ENCODE measurements at regions not wholly inside any gene's neighbourhood (a gene's known extent, or its start where the extent isn't known, plus 50 kb on each side); places are given as distances from the start of the nearest gene placed in this dataset.

- Mint-ChIP-seq H3K4me3 (no peak overlapping the region), H3K36me3 (no peaks in the 10 kb centered on the region), H3K27ac (no peak overlapping the region), H3K9me3 (no peaks in the 10 kb centered on the region), H3K4me1 (no peaks in the 10 kb centered on the region), H3K27me3 (peaks cover 3% of the 10 kb centered on the region)
Observed at GRCh38 chr2:118634876-118635275, 212.6 kb downstream of the EN1 start.

GRCh38 chr2:118633371-118634018 is 214.0 kb downstream of the EN1 start:
- Mint-ChIP-seq H3K36me3 (no peaks in the 10 kb centered on the region), H3K4me3 (no peak overlapping the region), H3K27me3 (peaks cover 3% of the 10 kb centered on the region), H3K4me1 (no peaks in the 10 kb centered on the region), H3K27ac (no peak overlapping the region), H3K9me3 (no peaks in the 10 kb centered on the region)

GRCh38 chr2:118632921-118633320 is 214.5 kb downstream of the EN1 start:
- no peaks in the 10 kb centered on the region for H3K36me3 Mint-ChIP-seq
- H3K27me3 Mint-ChIP-seq, result peaks cover 3% of the 10 kb centered on the region
- H3K27ac Mint-ChIP-seq, result no peak overlapping the region
- H3K4me1 Mint-ChIP-seq, result no peaks in the 10 kb centered on the region
- no peaks in the 10 kb centered on the region for H3K9me3 Mint-ChIP-seq
- H3K4me3 Mint-ChIP-seq, result no peak overlapping the region

- Mint-ChIP-seq H3K4me3 (no peak overlapping the region), H3K27ac (no peak overlapping the region), H3K9me3 (no peaks in the 10 kb centered on the region), H3K36me3 (no peaks in the 10 kb centered on the region), H3K4me1 (no peaks in the 10 kb centered on the region), H3K27me3 (peaks cover 3% of the 10 kb centered on the region)
Observed at GRCh38 chr2:118627156-118627555, 220.3 kb downstream of the EN1 start.

DNA sequence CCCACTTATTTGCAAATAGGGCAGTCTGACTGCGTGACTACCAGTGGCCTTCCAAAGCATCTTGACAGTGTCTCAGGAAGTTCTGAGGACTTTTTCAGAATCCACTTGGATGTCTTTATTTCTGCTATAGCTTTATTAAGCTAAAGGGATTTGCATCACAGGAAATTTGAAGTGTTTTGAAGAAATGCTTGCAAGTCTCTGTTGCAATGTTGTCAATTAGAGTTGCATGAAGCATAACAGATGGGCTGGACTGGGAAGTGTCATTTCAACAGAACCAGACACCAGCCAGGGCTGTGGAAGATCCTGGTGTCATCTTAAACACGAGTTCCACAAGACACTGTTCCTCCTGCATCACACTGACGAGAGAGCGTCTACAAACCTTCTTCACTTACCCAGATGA is 224.5 kb downstream of the EN1 start:
- no peaks in the 10 kb centered on the region for H3K4me1 Mint-ChIP-seq
- H3K27ac Mint-ChIP-seq, result no peak overlapping the region
- H3K4me3 Mint-ChIP-seq, result no peak overlapping the region

GRCh38 chr2:118622108-118622507 is 225.3 kb downstream of the EN1 start:
- Mint-ChIP-seq H3K27me3 (peaks cover 6% of the 10 kb centered on the region), H3K4me3 (no peak overlapping the region), H3K27ac (no peak overlapping the region), H3K36me3 (no peaks in the 10 kb centered on the region), H3K9me3 (no peaks in the 10 kb centered on the region), H3K4me1 (no peaks in the 10 kb centered on the region)

More for the DNA sequence above, 224.5 kb downstream of the EN1 start:
- H3K9me3 Mint-ChIP-seq, result no peaks in the 10 kb centered on the region
- H3K36me3 Mint-ChIP-seq, result no peaks in the 10 kb centered on the region
- H3K27me3 Mint-ChIP-seq, result peaks cover 6% of the 10 kb centered on the region

DNA sequence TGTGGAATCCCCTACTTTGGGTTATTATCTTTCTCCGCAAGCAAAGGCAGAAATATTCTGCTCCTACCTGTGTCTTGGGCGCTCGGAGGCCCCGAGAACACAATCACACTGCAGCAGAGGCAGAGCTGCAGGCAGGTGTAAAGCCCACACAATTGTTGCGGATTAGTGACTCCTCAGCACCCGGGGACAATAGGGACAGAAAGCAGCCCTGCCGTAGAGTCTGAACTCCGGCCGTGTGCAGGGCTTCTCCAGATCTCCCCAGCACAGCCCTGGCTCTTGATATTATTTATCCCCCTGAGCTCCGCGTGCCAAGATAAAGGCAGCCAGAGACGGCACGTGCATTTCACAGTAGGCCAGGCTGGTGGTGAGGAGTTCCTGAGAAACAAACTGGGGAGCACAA is 229.2 kb downstream of the EN1 start:
- Mint-ChIP-seq H3K4me3 (no peak overlapping the region), H3K9me3 (no peaks in the 10 kb centered on the region), H3K4me1 (no peaks in the 10 kb centered on the region), H3K36me3 (no peaks in the 10 kb centered on the region), H3K27me3 (peaks cover 6% of the 10 kb centered on the region), H3K27ac (no peak overlapping the region)

DNA sequence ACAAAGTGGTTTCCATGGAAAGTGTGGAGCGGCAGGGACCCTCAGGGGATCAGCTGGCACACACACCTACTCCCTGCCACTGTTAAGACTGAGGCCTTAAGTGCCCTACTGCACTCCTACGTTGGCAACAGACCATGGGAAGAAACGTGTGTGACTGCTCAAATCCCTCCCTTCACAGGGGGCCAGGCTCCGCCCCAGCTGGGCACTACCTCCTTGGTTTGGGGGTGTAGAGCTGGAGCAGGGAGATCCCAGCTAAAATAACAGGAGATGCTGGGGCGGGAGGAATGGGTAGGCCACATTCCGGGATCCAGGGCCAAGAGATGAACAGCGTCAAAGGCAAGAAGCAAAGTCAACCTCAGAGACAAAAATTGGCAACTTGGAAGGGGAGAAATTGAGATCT is 231.0 kb downstream of the EN1 start:
- Mint-ChIP-seq H3K27me3 (peaks cover 5% of the 10 kb centered on the region), H3K4me3 (no peak overlapping the region), H3K9me3 (no peaks in the 10 kb centered on the region), H3K36me3 (no peaks in the 10 kb centered on the region), H3K4me1 (no peaks in the 10 kb centered on the region), H3K27ac (no peak overlapping the region)

DNA sequence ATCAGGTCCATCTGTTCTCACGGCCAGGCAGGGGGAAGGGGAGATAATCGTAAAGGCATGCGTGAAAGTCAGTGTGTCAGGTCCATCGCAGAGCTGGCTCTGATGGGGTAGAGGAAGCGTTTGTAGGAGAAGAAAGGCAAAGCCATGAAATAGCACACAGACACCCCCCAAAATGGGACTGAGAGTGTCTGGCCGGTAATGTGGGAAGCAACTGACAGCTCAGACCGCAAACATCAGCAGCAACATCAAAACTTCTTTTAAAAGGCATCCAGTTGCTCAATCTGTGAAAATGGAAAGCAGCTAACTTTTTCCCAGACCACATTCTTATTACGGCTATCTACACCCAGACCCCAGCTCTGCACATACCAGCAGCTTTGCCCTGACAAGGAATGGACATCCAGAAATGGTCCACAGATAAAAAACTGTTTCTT is 232.6 kb downstream of the EN1 start:
- Mint-ChIP-seq H3K27ac (no peak overlapping the region), H3K9me3 (no peaks in the 10 kb centered on the region), H3K27me3 (peaks cover 5% of the 10 kb centered on the region), H3K36me3 (no peaks in the 10 kb centered on the region), H3K4me1 (no peaks in the 10 kb centered on the region), H3K4me3 (no peak overlapping the region)

- Mint-ChIP-seq H3K4me3 (no peak overlapping the region), H3K9me3 (no peaks in the 10 kb centered on the region), H3K27ac (no peak overlapping the region), H3K4me1 (no peaks in the 10 kb centered on the region), H3K36me3 (no peaks in the 10 kb centered on the region), H3K27me3 (peaks cover 2% of the 10 kb centered on the region)
Observed at GRCh38 chr2:118613737-118614136, 233.7 kb downstream of the EN1 start.

DNA sequence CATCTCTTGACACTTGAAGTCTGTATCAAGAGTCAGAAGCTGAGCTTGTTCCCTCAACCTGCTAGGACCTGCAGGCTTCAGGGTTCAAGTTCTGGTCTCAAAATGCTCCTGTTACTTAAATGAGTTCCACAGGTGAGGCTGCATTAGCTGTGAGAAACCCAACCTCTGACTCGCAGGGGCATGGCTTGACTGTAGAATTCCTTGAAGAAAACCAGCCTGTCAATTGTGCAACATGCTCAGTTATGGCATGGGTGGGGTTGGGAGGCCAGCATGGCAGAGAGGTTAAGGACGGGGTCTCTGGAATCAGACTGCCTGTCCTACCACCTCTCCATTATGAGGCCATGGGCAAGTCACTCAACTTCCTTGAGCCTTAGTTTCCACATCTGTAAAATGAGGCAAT is 235.8 kb downstream of the EN1 start:
- H3K27ac Mint-ChIP-seq, result no peak overlapping the region
- H3K4me1 Mint-ChIP-seq, result no peaks in the 10 kb centered on the region
- H3K4me3 Mint-ChIP-seq, result no peak overlapping the region
- no peaks in the 10 kb centered on the region for H3K36me3 Mint-ChIP-seq
- H3K9me3 Mint-ChIP-seq, result no peaks in the 10 kb centered on the region
- H3K27me3 Mint-ChIP-seq, result peaks cover 1% of the 10 kb centered on the region

GRCh38 chr2:118609138-118609537 is 238.3 kb downstream of the EN1 start:
- no peak overlapping the region for H3K4me3 Mint-ChIP-seq
- no peak overlapping the region for H3K27ac Mint-ChIP-seq
- no peaks in the 10 kb centered on the region for H3K9me3 Mint-ChIP-seq
- no peaks in the 10 kb centered on the region for H3K4me1 Mint-ChIP-seq
- peaks cover 1% of the 10 kb centered on the region for H3K27me3 Mint-ChIP-seq
- H3K36me3 Mint-ChIP-seq, result no peaks in the 10 kb centered on the region

GRCh38 chr2:118607641-118608040 is 239.8 kb downstream of the EN1 start:
- no peaks in the 10 kb centered on the region for H3K36me3 Mint-ChIP-seq
- H3K27me3 Mint-ChIP-seq, result no peaks in the 10 kb centered on the region
- H3K4me3 Mint-ChIP-seq, result no peak overlapping the region
- no peaks in the 10 kb centered on the region for H3K9me3 Mint-ChIP-seq
- H3K4me1 Mint-ChIP-seq, result no peaks in the 10 kb centered on the region
- no peak overlapping the region for H3K27ac Mint-ChIP-seq

GRCh38 chr2:118604811-118605210 is 242.6 kb downstream of the EN1 start:
- Mint-ChIP-seq H3K27ac (no peak overlapping the region), H3K27me3 (no peaks in the 10 kb centered on the region), H3K4me3 (no peak overlapping the region), H3K9me3 (peaks cover 12% of the 10 kb centered on the region), H3K36me3 (no peaks in the 10 kb centered on the region), H3K4me1 (no peaks in the 10 kb centered on the region)

- H3K4me1 Mint-ChIP-seq, result no peaks in the 10 kb centered on the region
- no peaks in the 10 kb centered on the region for H3K36me3 Mint-ChIP-seq
- H3K27ac Mint-ChIP-seq, result no peak overlapping the region
- peaks cover 12% of the 10 kb centered on the region for H3K9me3 Mint-ChIP-seq
- H3K27me3 Mint-ChIP-seq, result no peaks in the 10 kb centered on the region
- no peak overlapping the region for H3K4me3 Mint-ChIP-seq
Observed at GRCh38 chr2:118604371-118604770, 243.1 kb downstream of the EN1 start.

DNA sequence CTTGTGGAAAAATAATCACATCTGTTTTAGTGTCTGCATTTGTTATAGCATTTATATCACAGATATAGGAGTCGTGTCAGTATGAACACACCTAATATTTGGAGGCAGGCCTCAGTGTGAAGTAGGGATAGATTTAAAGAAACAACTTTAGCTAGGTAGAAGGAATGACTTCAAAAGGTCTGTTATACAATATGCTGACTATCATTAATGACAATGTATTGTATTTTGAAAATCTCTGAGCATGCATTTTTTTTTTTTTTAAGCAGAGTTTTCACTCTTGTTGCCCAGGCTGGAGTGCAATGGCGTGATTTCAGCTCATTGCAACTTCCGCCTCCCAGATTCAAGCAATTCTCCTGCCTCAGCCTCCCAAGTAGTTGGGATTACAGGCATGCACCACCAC is 248.3 kb downstream of the EN1 start:
- H3K4me3 Mint-ChIP-seq, result no peak overlapping the region
- H3K36me3 Mint-ChIP-seq, result no peaks in the 10 kb centered on the region
- H3K4me1 Mint-ChIP-seq, result no peaks in the 10 kb centered on the region

GRCh38 chr2:118596620-118597019 is 250.8 kb downstream of the EN1 start:
- H3K4me3 Mint-ChIP-seq, result no peak overlapping the region
- no peaks in the 10 kb centered on the region for H3K36me3 Mint-ChIP-seq
- peaks cover 5% of the 10 kb centered on the region for H3K9me3 Mint-ChIP-seq
- no peaks in the 10 kb centered on the region for H3K4me1 Mint-ChIP-seq
- H3K27me3 Mint-ChIP-seq, result peaks cover 3% of the 10 kb centered on the region
- no peak overlapping the region for H3K27ac Mint-ChIP-seq

More for the DNA sequence above, 248.3 kb downstream of the EN1 start:
- Mint-ChIP-seq H3K9me3 (peaks cover 12% of the 10 kb centered on the region), H3K27me3 (peaks cover 2% of the 10 kb centered on the region), H3K27ac (no peak overlapping the region)

Measured in activated naive CD4-positive, alpha-beta T cell treated with anti-CD3 and anti-CD28 coated beads, Interleukin-2, amount 50 U/mL, for 24 hours (primary cell).